A549 (cell line): ENCODE measurements at regions not wholly inside any gene's neighbourhood (a gene's known extent, or its start where the extent isn't known, plus 50 kb on each side); places are given as distances from the start of the nearest gene placed in this dataset.

Experiments used
- ATAC-seq, 2 experiments: fragments of 200-7000 bp in 1 of 2; fragments of >200 bp in 1 of 2; cut with Nextera tagmentation in 1 of 2; cut with Tn5 transposase in 1 of 2; 3 replicates each; pipeline versions ENCODE4 v1.8.0 to v1.9.1; 2018 to 2020; ENCODE audit warnings: mild to moderate bottlenecking in 1 of 2, moderate library complexity in 1 of 2
- CTCF ChIA-PET: fragments of 300-600 bp; sonication (Branson Sonifier 250); formaldehyde crosslinking; extraction: SDS; loops from one replicate; lab custom pipeline; 2021; ENCODE audit warnings: antibody characterized with exemption, inconsistent platforms; lab: Yijun Ruan, JAX
- POLR2A ChIA-PET: fragments of 350-600 bp; formaldehyde crosslinking; extraction: SDS; loops from one replicate; lab custom pipeline; 2021; ENCODE audit warnings: antibody characterized with exemption, inconsistent platforms; lab: Yijun Ruan, JAX
- DNase-seq, 2 experiments: peaks; one replicate each; pipeline versions ENCODE4 v3.0.0 to v3.0.0-alpha.2; 2011 to 2016; ENCODE audit warnings: low read depth in 1 of 2, low spot score in 1 of 2
- FAIRE-seq: peaks from 2 replicates; lab custom pipeline; 2011; peaks lifted over from hg19 to GRCh38; lab: Jason Lieb, UNC
- H3K27ac ChIP-seq, 2 experiments: fragments of >200 bp; sonication (Bioruptor Twin); formaldehyde crosslinking; 3 replicates each; pipeline ENCODE4 v1.5.1; 2016 to 2017
- H3K4me1 ChIP-seq: fragments of >200 bp; sonication (Bioruptor Twin); formaldehyde crosslinking; 3 replicates; pipeline ENCODE4 v1.6.1; 2016
- H3K4me2 ChIP-seq: fragments of >200 bp; sonication (Bioruptor Twin); formaldehyde crosslinking; 3 replicates; pipeline ENCODE4 v1.6.1; 2016
- H3K4me3 ChIP-seq: fragments of >200 bp; sonication (Bioruptor Twin); formaldehyde crosslinking; 3 replicates; pipeline ENCODE4 v1.5.1; 2016
- H3K9me3 ChIP-seq: fragments of >200 bp; sonication (Bioruptor Twin); formaldehyde crosslinking; 3 replicates; pipeline ENCODE4 v1.6.1; 2016
- CBX8 ChIP-seq: fragments of 200-600 bp; sonication (generic); IDR thresholded peaks from 2 replicates; pipeline ENCODE4 v1.6.1; 2016
- CHD2 ChIP-seq: fragments of 150-350 bp; IDR thresholded peaks from 2 replicates; pipeline ENCODE4 v1.6.1; 2014; ENCODE audit warnings: low read length; ENCODE audit not compliant: partially characterized antibody
- CHD4 ChIP-seq: fragments of 200-600 bp; sonication (generic); IDR thresholded peaks from 2 replicates; pipeline ENCODE4 v1.6.1; 2016; ENCODE audit warnings: antibody characterized with exemption, mild to moderate bottlenecking, borderline replicate concordance
- EHF ChIP-seq: fragments of 250-450 bp; sonication (Bioruptor Pico); IDR thresholded peaks from 2 replicates; pipeline ENCODE4 v1.5.0; 2020; ENCODE audit warnings: mild to moderate bottlenecking
- EHMT2 ChIP-seq: fragments of 200-600 bp; sonication (generic); IDR thresholded peaks from 2 replicates; pipeline ENCODE4 v1.6.1; 2016; ENCODE audit warnings: antibody characterized with exemption, low read depth, mild to moderate bottlenecking, moderate library complexity
- EP300 ChIP-seq, 2 experiments: fragments of >200 bp; sonication (Bioruptor Twin); formaldehyde crosslinking; IDR thresholded peaks; 2 replicates in 1 of 2; 3 replicates in 1 of 2; pipeline ENCODE4 v1.6.1; 2016 to 2017
- GATA3 ChIP-seq: IDR thresholded peaks from 2 replicates; pipeline ENCODE4 v1.6.1; 2012; ENCODE audit warnings: borderline replicate concordance
- HDAC2 ChIP-seq: fragments of 200-600 bp; sonication (generic); IDR thresholded peaks from 2 replicates; pipeline ENCODE4 v1.6.1; 2016
- HOXB13 ChIP-seq: fragments of 250-450 bp; sonication (Bioruptor Pico); IDR thresholded peaks from 2 replicates; pipeline ENCODE4 v1.5.0; 2020; ENCODE audit warnings: low read depth, mild to moderate bottlenecking, moderate library complexity
- HOXB5 ChIP-seq: fragments of 250-450 bp; sonication (Bioruptor Pico); IDR thresholded peaks from 2 replicates; pipeline ENCODE4 v1.5.0; 2020; ENCODE audit warnings: mild to moderate bottlenecking, moderate library complexity
- JUN ChIP-seq, 2 experiments: fragments of >200 bp; sonication (Bioruptor Twin); formaldehyde crosslinking; IDR thresholded peaks; 2 replicates in 1 of 2; 3 replicates in 1 of 2; pipeline ENCODE4 v1.6.1; 2016 to 2017
- JUNB ChIP-seq: fragments of >200 bp; sonication (Bioruptor Twin); formaldehyde crosslinking; IDR thresholded peaks from 2 replicates; pipeline ENCODE4 v1.6.1; 2016
- MAZ ChIP-seq: fragments of 150-350 bp; IDR thresholded peaks from 2 replicates; pipeline ENCODE4 v1.6.1; 2014; ENCODE audit warnings: antibody characterized with exemption, low read depth, low read length, borderline replicate concordance
- MYC ChIP-seq: IDR thresholded peaks from 2 replicates; pipeline ENCODE4 v1.6.1; 2012; ENCODE audit warnings: mild to moderate bottlenecking, inconsistent platforms, low read length, improper control_type of control experiment, borderline replicate concordance
- POLR2A ChIP-seq: IDR thresholded peaks from 2 replicates; pipeline ENCODE4 v1.6.1; 2012; ENCODE audit warnings: mild to moderate bottlenecking, low read length
- RAD21 ChIP-seq, 2 experiments: fragments of >200 bp in 1 of 2; sonication (Bioruptor Twin) in 1 of 2; formaldehyde crosslinking in 1 of 2; IDR thresholded peaks in 1 of 2; conservative IDR thresholded peaks in 1 of 2; 2 replicates in 1 of 2; 3 replicates in 1 of 2; pipeline ENCODE4 v1.6.1; 2012 to 2018; ENCODE audit warnings: inconsistent platforms in 1 of 2
- TP53 ChIP-seq: fragments of 250-450 bp; sonication (Bioruptor Pico); IDR thresholded peaks from 2 replicates; pipeline ENCODE4 v1.5.0; 2021; ENCODE audit warnings: mild to moderate bottlenecking, moderate library complexity
- ZNF302 ChIP-seq: fragments of 250-450 bp; sonication (Bioruptor Pico); IDR thresholded peaks from 2 replicates; pipeline ENCODE4 v1.9.0; 2021; ENCODE audit warnings: inconsistent platforms, mild to moderate bottlenecking, moderate library complexity
- ZSCAN20 ChIP-seq: fragments of 250-450 bp; sonication (Bioruptor Pico); IDR thresholded peaks from 2 replicates; pipeline ENCODE4 v1.8.0; 2022; ENCODE audit warnings: mild to moderate bottlenecking, moderate library complexity
- WGBS: methylation state at CpG from one replicate; pipeline ENCODE4 v1.1.6; 2017; ENCODE audit errors: missing lambda C conversion rate; 5-methylcytosine and 5-hydroxymethylcytosine counted together
- TF ChIP-seq, protein P1 (sequence below): IDR thresholded peaks from 2 replicates; pipeline ENCODE4 v1.6.1; 2012
- TF ChIP-seq, protein P2 (sequence below): fragments of 450-650 bp; IDR thresholded peaks from 2 replicates; pipeline ENCODE4 v1.6.1; 2014; ENCODE audit warnings: antibody characterized with exemption
- TF ChIP-seq, protein P3 (sequence below): fragments of 150-350 bp; IDR thresholded peaks from 2 replicates; pipeline ENCODE4 v1.6.1; 2014; ENCODE audit warnings: low read depth, mild to moderate bottlenecking, low read length
- TF ChIP-seq, protein P4 (sequence below): IDR thresholded peaks from 2 replicates; pipeline ENCODE4 v1.6.1; 2012
- TF ChIP-seq, protein P5 (sequence below): IDR thresholded peaks from 2 replicates; pipeline ENCODE4 v1.6.1; 2012; ENCODE audit warnings: low read depth, borderline replicate concordance
- TF ChIP-seq, protein P6 (sequence below): fragments of >200 bp; sonication (Bioruptor Twin); formaldehyde crosslinking; IDR thresholded peaks from 3 replicates; pipeline ENCODE4 v1.6.1; 2016

DNA sequence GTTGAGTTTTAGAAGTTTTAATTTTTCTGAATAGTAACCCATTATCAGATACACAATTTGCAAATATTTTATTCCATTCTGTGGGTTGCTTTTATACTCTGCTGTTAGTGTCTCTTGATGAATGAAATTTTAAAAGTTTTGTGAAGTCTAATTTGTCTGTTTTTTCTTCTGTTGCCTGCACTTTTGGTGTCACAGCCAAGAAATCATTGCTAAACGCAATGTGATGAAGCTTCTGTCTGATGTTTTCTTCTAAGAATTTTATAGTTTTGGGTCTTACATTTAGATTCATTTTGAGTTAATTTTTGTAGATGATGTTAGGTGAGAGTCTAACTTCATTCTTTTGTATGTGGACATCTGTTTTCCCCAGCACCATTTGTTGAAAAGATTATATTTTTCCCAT is 330.0 kb upstream of the FOXK1 start:
- no peak for ATAC-seq
- POLR2A ChIA-PET = no interaction called here
- CTCF ChIA-PET = no interaction called here
- H3K4me2 ChIP-seq = no peak overlapping the region
- no peak for DNase-seq
- no peaks in the 10 kb centered on the region for H3K4me1 ChIP-seq
- H3K9me3 ChIP-seq = peaks cover 21% of the 10 kb centered on the region
- H3K4me3 ChIP-seq = no peak overlapping the region
- no peak for FAIRE-seq
- H3K27ac ChIP-seq = no peak overlapping the region
- TF ChIP-seq, protein P1, sequence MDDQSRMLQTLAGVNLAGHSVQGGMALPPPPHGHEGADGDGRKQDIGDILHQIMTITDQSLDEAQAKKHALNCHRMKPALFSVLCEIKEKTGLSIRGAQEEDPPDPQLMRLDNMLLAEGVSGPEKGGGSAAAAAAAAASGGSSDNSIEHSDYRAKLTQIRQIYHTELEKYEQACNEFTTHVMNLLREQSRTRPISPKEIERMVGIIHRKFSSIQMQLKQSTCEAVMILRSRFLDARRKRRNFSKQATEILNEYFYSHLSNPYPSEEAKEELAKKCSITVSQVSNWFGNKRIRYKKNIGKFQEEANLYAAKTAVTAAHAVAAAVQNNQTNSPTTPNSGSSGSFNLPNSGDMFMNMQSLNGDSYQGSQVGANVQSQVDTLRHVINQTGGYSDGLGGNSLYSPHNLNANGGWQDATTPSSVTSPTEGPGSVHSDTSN = no peak
- TF ChIP-seq, protein P2, sequence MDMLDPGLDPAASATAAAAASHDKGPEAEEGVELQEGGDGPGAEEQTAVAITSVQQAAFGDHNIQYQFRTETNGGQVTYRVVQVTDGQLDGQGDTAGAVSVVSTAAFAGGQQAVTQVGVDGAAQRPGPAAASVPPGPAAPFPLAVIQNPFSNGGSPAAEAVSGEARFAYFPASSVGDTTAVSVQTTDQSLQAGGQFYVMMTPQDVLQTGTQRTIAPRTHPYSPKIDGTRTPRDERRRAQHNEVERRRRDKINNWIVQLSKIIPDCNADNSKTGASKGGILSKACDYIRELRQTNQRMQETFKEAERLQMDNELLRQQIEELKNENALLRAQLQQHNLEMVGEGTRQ = no peak
- TF ChIP-seq MYC (no peak), HOXB5 (CRISPR knock-in tag) (no peak), POLR2A (no peak), MAZ (no peak), ZSCAN20 (no peak), CHD2 (no peak), CHD4 (no peak), CBX8 (no peak), GATA3 (no peak)
- TF ChIP-seq, protein P3, sequence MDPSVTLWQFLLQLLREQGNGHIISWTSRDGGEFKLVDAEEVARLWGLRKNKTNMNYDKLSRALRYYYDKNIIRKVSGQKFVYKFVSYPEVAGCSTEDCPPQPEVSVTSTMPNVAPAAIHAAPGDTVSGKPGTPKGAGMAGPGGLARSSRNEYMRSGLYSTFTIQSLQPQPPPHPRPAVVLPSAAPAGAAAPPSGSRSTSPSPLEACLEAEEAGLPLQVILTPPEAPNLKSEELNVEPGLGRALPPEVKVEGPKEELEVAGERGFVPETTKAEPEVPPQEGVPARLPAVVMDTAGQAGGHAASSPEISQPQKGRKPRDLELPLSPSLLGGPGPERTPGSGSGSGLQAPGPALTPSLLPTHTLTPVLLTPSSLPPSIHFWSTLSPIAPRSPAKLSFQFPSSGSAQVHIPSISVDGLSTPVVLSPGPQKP = no peak
- WGBS = 2% methylated on average over 1 of the region's 1 CpG

DNA sequence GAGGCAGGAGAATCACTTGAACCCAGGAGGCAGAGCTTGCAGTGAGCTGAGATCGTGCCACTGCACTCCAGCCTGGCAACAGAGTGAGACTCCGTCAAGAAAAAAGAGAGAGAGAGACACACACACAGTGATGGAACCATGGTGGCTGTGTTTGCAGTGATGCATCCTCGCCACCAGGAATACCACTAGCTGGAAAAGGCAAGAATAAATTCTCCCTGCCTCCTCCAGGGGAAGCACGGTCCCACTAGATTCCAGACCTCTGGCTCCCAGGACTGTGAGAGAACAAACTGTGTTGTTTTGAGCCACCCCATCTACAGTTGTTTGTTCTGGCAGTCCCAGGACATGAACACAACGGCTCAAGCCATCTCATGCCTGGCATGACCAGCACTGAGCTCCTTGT is 320.3 kb upstream of the FOXK1 start:
- FAIRE-seq = no peak
- ChIA-PET POLR2A (no interaction called here), CTCF (no interaction called here)
- Histone ChIP-seq H3K9me3 (peaks cover 10% of the 10 kb centered on the region), H3K27ac (no peak overlapping the region), H3K4me2 (no peak overlapping the region), H3K4me3 (no peak overlapping the region), H3K4me1 (no peaks in the 10 kb centered on the region)
- 8% methylated on average over 5 of the region's 5 CpGs for WGBS
- TF ChIP-seq HDAC2 (no peak), RAD21 (conservative IDR thresholded peaks at IDR 0.05 in 1 of 2, IDR thresholded peaks at IDR 0.05 in 1 of 2) (0 out of 5 replicates have a peak, but pooled peaks of 1 of the 2 experiments have one; percentile 5)
- ATAC-seq = peak in 1 of 2 experiments; percentile 66; a peak in 4 of 6 replicates
- DNase-seq = peak; percentile 14 to 24

DNA sequence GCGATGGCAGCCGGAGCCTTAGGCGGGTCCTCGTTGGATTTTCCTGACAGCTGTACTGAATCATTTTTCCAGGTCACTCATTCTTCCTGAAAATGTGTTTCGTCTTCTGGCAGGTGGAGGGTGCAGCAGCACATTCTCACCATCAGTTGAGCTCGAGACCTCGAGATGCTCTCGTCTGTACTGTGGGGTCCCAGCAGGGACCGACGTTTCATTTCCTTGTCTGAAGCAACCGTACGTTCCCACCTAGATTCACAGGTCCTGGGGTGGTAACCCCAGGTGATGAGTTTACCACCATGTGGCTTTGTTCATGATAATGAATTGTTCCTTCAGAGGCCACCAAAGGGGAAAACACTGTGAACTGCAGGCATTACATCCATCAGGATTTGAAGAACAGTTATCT is 298.5 kb upstream of the FOXK1 start:
- no peak for FAIRE-seq

More for the DNA sequence above, 298.5 kb upstream of the FOXK1 start:
- Histone ChIP-seq H3K27ac (no peak overlapping the region), H3K9me3 (0 out of 3 replicates have a peak, but pooled peaks cover 3% of the 10 kb centered on the region), H3K4me1 (no peaks in the 10 kb centered on the region)
- POLR2A ChIA-PET = no interaction called here
- 52% methylated on average over 12 of the region's 12 CpGs for WGBS
- ATAC-seq = no peak
- no peak for TF ChIP-seq ZNF302
- no peak for TF ChIP-seq TP53 (CRISPR knock-in tag)
- no peak for TF ChIP-seq EHMT2
- TF ChIP-seq, protein P4, sequence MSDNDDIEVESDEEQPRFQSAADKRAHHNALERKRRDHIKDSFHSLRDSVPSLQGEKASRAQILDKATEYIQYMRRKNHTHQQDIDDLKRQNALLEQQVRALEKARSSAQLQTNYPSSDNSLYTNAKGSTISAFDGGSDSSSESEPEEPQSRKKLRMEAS = no peak
- no peak for TF ChIP-seq JUN (IDR thresholded peaks at IDR 0.05)
- TF ChIP-seq CHD2 = no peak
- TF ChIP-seq, protein P5, sequence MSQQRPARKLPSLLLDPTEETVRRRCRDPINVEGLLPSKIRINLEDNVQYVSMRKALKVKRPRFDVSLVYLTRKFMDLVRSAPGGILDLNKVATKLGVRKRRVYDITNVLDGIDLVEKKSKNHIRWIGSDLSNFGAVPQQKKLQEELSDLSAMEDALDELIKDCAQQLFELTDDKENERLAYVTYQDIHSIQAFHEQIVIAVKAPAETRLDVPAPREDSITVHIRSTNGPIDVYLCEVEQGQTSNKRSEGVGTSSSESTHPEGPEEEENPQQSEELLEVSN = no peak
- TF ChIP-seq, protein P6, sequence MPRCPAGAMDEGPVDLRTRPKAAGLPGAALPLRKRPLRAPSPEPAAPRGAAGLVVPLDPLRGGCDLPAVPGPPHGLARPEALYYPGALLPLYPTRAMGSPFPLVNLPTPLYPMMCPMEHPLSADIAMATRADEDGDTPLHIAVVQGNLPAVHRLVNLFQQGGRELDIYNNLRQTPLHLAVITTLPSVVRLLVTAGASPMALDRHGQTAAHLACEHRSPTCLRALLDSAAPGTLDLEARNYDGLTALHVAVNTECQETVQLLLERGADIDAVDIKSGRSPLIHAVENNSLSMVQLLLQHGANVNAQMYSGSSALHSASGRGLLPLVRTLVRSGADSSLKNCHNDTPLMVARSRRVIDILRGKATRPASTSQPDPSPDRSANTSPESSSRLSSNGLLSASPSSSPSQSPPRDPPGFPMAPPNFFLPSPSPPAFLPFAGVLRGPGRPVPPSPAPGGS = no peak
- no peak for TF ChIP-seq HOXB13
- no peak for TF ChIP-seq EHF (CRISPR knock-in tag)
- no peak for TF ChIP-seq JUNB
- TF ChIP-seq RAD21 (conservative IDR thresholded peaks at IDR 0.05 in 1 of 2, IDR thresholded peaks at IDR 0.05 in 1 of 2) = no peak
- TF ChIP-seq EP300 (IDR thresholded peaks at IDR 0.05) = no peak
- TF ChIP-seq, all 56 proteins: peak for 0
- no peak for DNase-seq
- no peak overlapping the region for H3K4me2 ChIP-seq
- no peak overlapping the region for H3K4me3 ChIP-seq
- CTCF ChIA-PET = no interaction called here
